GM13977 (cell line): ENCODE measurements at regions not wholly inside any gene's neighbourhood (a gene's known extent, or its start where the extent isn't known, plus 50 kb on each side); places are given as distances from the start of the nearest gene placed in this dataset.

Experiments
- DNase-seq: peaks from one replicate; pipeline ENCODE4 v3.0.0; 2012; ENCODE audit warnings: low spot score
- in situ Hi-C: fragments of 300-500 bp; cut with MboI; formaldehyde crosslinking; loops from one replicate; pipeline ENCODE4 v1.12.0; 2022; ENCODE audit warnings: low sequenced_read_pairs, low pct_unique_long_range_greater_than_20kb, mixed read lengths, inconsistent platforms; ENCODE audit not compliant: unreplicated experiment
- TF ChIP-seq, protein P1 (sequence below): IDR thresholded peaks from 2 replicates; pipeline ENCODE4 v1.5.1; 2012; ENCODE audit warnings: mild to moderate bottlenecking, control low read depth; ENCODE audit not compliant: insufficient read depth; ENCODE audit errors: extremely low read depth, missing control alignments

GRCh38 chr3:74564560-74564959 is 49.9 kb downstream of the CNTN3 start:
- in situ Hi-C loops, result no loop called here
- TF ChIP-seq, protein P1, sequence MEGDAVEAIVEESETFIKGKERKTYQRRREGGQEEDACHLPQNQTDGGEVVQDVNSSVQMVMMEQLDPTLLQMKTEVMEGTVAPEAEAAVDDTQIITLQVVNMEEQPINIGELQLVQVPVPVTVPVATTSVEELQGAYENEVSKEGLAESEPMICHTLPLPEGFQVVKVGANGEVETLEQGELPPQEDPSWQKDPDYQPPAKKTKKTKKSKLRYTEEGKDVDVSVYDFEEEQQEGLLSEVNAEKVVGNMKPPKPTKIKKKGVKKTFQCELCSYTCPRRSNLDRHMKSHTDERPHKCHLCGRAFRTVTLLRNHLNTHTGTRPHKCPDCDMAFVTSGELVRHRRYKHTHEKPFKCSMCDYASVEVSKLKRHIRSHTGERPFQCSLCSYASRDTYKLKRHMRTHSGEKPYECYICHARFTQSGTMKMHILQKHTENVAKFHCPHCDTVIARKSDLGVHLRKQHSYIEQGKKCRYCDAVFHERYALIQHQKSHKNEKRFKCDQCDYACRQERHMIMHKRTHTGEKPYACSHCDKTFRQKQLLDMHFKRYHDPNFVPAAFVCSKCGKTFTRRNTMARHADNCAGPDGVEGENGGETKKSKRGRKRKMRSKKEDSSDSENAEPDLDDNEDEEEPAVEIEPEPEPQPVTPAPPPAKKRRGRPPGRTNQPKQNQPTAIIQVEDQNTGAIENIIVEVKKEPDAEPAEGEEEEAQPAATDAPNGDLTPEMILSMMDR, result no peak
- no peak for DNase-seq

- no peak for DNase-seq
- in situ Hi-C loops, result no loop called here
Measured at GRCh38 chr3:74562558-74563269, 51.7 kb downstream of the CNTN3 start.

GRCh38 chr3:74561881-74562280 is 52.6 kb downstream of the CNTN3 start:
- no peak for DNase-seq
- in situ Hi-C loops, result no loop called here
- TF ChIP-seq, protein P1, result no peak

More at GRCh38 chr3:74562558-74563269, 51.7 kb downstream of the CNTN3 start:
- TF ChIP-seq, protein P1, result no peak

- TF ChIP-seq, protein P1, result no peak
- in situ Hi-C loops, result no loop called here
- no peak for DNase-seq
Measured at GRCh38 chr3:74559261-74559660, 55.2 kb downstream of the CNTN3 start.

GRCh38 chr3:74550686-74551085 is 63.8 kb downstream of the CNTN3 start:
- TF ChIP-seq, protein P1, result no peak
- in situ Hi-C loops, result no loop called here

GRCh38 chr3:74546426-74546825 is 68.0 kb downstream of the CNTN3 start:
- in situ Hi-C loops, result no loop called here
- TF ChIP-seq, protein P1, result no peak
- no peak for DNase-seq

More at GRCh38 chr3:74550686-74551085, 63.8 kb downstream of the CNTN3 start:
- no peak for DNase-seq
